ENCODE measurements at regions not wholly inside any gene's neighbourhood (a gene's known extent, or its start where the extent isn't known, plus 50 kb on each side); places are given as distances from the start of the nearest gene placed in this dataset.

GRCh38 chr4:129926936-129927335, 831.0 kb downstream of the C4orf33 start:
- ATAC-seq = no peak
- TF ChIP-seq, protein P1, sequence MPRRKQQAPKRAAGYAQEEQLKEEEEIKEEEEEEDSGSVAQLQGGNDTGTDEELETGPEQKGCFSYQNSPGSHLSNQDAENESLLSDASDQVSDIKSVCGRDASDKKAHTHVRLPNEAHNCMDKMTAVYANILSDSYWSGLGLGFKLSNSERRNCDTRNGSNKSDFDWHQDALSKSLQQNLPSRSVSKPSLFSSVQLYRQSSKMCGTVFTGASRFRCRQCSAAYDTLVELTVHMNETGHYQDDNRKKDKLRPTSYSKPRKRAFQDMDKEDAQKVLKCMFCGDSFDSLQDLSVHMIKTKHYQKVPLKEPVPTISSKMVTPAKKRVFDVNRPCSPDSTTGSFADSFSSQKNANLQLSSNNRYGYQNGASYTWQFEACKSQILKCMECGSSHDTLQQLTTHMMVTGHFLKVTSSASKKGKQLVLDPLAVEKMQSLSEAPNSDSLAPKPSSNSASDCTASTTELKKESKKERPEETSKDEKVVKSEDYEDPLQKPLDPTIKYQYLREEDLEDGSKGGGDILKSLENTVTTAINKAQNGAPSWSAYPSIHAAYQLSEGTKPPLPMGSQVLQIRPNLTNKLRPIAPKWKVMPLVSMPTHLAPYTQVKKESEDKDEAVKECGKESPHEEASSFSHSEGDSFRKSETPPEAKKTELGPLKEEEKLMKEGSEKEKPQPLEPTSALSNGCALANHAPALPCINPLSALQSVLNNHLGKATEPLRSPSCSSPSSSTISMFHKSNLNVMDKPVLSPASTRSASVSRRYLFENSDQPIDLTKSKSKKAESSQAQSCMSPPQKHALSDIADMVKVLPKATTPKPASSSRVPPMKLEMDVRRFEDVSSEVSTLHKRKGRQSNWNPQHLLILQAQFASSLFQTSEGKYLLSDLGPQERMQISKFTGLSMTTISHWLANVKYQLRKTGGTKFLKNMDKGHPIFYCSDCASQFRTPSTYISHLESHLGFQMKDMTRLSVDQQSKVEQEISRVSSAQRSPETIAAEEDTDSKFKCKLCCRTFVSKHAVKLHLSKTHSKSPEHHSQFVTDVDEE (CRISPR knock-in tag; IDR thresholded peaks at IDR 0.05) = no peak
- no peak for TF ChIP-seq TOX (CRISPR knock-in tag; IDR thresholded peaks at IDR 0.05; ENCODE audit: borderline replicate concordance)
- TF ChIP-seq ZNF8 (CRISPR knock-in tag; IDR thresholded peaks at IDR 0.05) = no peak
- TF ChIP-seq OSR1 (CRISPR knock-in tag; IDR thresholded peaks at IDR 0.05) = no peak
- TF ChIP-seq CSDC2 (CRISPR knock-in tag; IDR thresholded peaks at IDR 0.05) = no peak
- TF ChIP-seq BACH2 (CRISPR knock-in tag; IDR thresholded peaks at IDR 0.05; ENCODE audit: borderline replicate concordance) = no peak
- TF ChIP-seq ZNF70 (CRISPR knock-in tag; IDR thresholded peaks at IDR 0.05) = no peak
- no peak for TF ChIP-seq ZFP3 (CRISPR knock-in tag; IDR thresholded peaks at IDR 0.05)
- no peak for TF ChIP-seq ESRRG (CRISPR knock-in tag; IDR thresholded peaks at IDR 0.05)
- no peak for TF ChIP-seq ZC3H10 (CRISPR knock-in tag; IDR thresholded peaks at IDR 0.05)
- TF ChIP-seq PPARA (CRISPR knock-in tag; IDR thresholded peaks at IDR 0.05; ENCODE audit: borderline replicate concordance) = no peak
- no peak for TF ChIP-seq ARNTL (CRISPR knock-in tag; IDR thresholded peaks at IDR 0.05; ENCODE audit: borderline replicate concordance, low read depth)

- peak; percentile 57; the same call in 1 of the 3 replicates for ATAC-seq
Observed at GRCh38 chr4:129929052-129929451, 833.1 kb downstream of the C4orf33 start.

DNA sequence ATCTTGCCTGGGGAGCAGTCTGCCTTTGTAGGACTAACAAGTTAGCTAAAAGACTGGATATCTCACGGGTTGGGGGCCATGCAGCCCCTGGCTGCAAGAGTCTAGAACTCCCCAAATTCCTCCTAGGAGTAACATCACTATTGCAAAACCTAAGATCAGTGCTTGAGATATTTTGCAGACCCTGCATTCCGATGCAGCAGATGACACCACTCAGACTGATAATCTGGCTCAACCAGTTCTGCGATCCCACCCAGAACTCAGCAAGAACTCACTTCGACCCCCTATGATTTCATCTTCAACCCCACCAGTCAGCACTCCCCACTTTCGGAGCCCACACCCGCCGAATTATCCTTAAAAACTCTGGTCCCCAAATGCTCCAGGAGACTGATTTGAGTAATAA, 834.0 kb downstream of the C4orf33 start:
- TF ChIP-seq ZNF565 (CRISPR knock-in tag; conservative IDR thresholded peaks at IDR 0.05; ENCODE audit: low read depth) (no peak), OSR1 (CRISPR knock-in tag; IDR thresholded peaks at IDR 0.05) (no peak), PPARA (CRISPR knock-in tag; IDR thresholded peaks at IDR 0.05; ENCODE audit: borderline replicate concordance) (no peak), ISL1 (CRISPR knock-in tag; IDR thresholded peaks at IDR 0.05) (no peak), ZNF8 (CRISPR knock-in tag; IDR thresholded peaks at IDR 0.05) (no peak)
- TF ChIP-seq, protein P2, sequence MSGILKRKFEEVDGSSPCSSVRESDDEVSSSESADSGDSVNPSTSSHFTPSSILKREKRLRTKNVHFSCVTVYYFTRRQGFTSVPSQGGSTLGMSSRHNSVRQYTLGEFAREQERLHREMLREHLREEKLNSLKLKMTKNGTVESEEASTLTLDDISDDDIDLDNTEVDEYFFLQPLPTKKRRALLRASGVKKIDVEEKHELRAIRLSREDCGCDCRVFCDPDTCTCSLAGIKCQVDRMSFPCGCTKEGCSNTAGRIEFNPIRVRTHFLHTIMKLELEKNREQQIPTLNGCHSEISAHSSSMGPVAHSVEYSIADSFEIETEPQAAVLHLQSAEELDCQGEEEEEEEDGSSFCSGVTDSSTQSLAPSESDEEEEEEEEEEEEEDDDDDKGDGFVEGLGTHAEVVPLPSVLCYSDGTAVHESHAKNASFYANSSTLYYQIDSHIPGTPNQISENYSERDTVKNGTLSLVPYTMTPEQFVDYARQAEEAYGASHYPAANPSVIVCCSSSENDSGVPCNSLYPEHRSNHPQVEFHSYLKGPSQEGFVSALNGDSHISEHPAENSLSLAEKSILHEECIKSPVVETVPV (CRISPR knock-in tag; IDR thresholded peaks at IDR 0.05) = no peak
- TF ChIP-seq, protein P3, sequence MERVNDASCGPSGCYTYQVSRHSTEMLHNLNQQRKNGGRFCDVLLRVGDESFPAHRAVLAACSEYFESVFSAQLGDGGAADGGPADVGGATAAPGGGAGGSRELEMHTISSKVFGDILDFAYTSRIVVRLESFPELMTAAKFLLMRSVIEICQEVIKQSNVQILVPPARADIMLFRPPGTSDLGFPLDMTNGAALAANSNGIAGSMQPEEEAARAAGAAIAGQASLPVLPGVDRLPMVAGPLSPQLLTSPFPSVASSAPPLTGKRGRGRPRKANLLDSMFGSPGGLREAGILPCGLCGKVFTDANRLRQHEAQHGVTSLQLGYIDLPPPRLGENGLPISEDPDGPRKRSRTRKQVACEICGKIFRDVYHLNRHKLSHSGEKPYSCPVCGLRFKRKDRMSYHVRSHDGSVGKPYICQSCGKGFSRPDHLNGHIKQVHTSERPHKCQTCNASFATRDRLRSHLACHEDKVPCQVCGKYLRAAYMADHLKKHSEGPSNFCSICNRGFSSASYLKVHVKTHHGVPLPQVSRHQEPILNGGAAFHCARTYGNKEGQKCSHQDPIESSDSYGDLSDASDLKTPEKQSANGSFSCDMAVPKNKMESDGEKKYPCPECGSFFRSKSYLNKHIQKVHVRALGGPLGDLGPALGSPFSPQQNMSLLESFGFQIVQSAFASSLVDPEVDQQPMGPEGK (CRISPR knock-in tag; IDR thresholded peaks at IDR 0.05; ENCODE audit: borderline replicate concordance) = no peak
- no peak for ATAC-seq

More at GRCh38 chr4:129929052-129929451, 833.1 kb downstream of the C4orf33 start:
- TF ChIP-seq RARB (CRISPR knock-in tag; IDR thresholded peaks at IDR 0.05) = no peak
- no peak for TF ChIP-seq ARNTL (CRISPR knock-in tag; IDR thresholded peaks at IDR 0.05; ENCODE audit: borderline replicate concordance, low read depth)
- TF ChIP-seq ZNF565 (CRISPR knock-in tag; conservative IDR thresholded peaks at IDR 0.05; ENCODE audit: low read depth) = no peak
- no peak for TF ChIP-seq BACH2 (CRISPR knock-in tag; IDR thresholded peaks at IDR 0.05; ENCODE audit: borderline replicate concordance)
- TF ChIP-seq ISL1 (CRISPR knock-in tag; IDR thresholded peaks at IDR 0.05) = no peak
- no peak for TF ChIP-seq OSR1 (CRISPR knock-in tag; IDR thresholded peaks at IDR 0.05)
- TF ChIP-seq, protein P2 (CRISPR knock-in tag; IDR thresholded peaks at IDR 0.05) = no peak
- TF ChIP-seq SNAI2 (CRISPR knock-in tag; IDR thresholded peaks at IDR 0.05) = no peak
- TF ChIP-seq, protein P1 (CRISPR knock-in tag; IDR thresholded peaks at IDR 0.05) = no peak
- TF ChIP-seq TOX (CRISPR knock-in tag; IDR thresholded peaks at IDR 0.05; ENCODE audit: borderline replicate concordance) = no peak
- no peak for TF ChIP-seq TCF4 (CRISPR knock-in tag; IDR thresholded peaks at IDR 0.05; ENCODE audit: borderline replicate concordance)
- TF ChIP-seq ZFP3 (CRISPR knock-in tag; IDR thresholded peaks at IDR 0.05) = no peak
- no peak for TF ChIP-seq GLIS3 (CRISPR knock-in tag; IDR thresholded peaks at IDR 0.05)
- TF ChIP-seq, protein P3 (CRISPR knock-in tag; IDR thresholded peaks at IDR 0.05; ENCODE audit: borderline replicate concordance) = no peak
